GM18951 (cell line): ENCODE measurements at regions not wholly inside any gene's neighbourhood (a gene's known extent, or its start where the extent isn't known, plus 50 kb on each side); places are given as distances from the start of the nearest gene placed in this dataset.

Source experiments
- POLR2A ChIP-seq: IDR thresholded peaks from 4 replicates; pipeline ENCODE4 v1.6.1; 2011; ENCODE audit warnings: mild to moderate bottlenecking; ENCODE audit not compliant: insufficient read length, insufficient read depth; ENCODE audit errors: extremely low read depth
- in situ Hi-C: fragments of 300-500 bp; cut with MboI; formaldehyde crosslinking; loops from one replicate; pipeline ENCODE4 v1.12.0; 2022; ENCODE audit warnings: low sequenced_read_pairs, mixed read lengths, inconsistent platforms; ENCODE audit not compliant: unreplicated experiment

- TF ChIP-seq POLR2A: no peak
- in situ Hi-C loops: no loop called here
These were observed 691.3 kb upstream of the CXADR start for GRCh38 chr21:16821588-16821987.

GRCh38 chr21:16829532-16829931 is 683.3 kb upstream of the CXADR start:
- in situ Hi-C loops: no loop called here
- no peak for TF ChIP-seq POLR2A

- in situ Hi-C loops: no loop called here
These were observed 680.1 kb upstream of the CXADR start for GRCh38 chr21:16832791-16833190.

GRCh38 chr21:16834791-16835190 is 678.1 kb upstream of the CXADR start:
- TF ChIP-seq POLR2A: no peak
- in situ Hi-C loops: no loop called here

More at GRCh38 chr21:16832791-16833190, 680.1 kb upstream of the CXADR start:
- TF ChIP-seq POLR2A: no peak

- no peak for TF ChIP-seq POLR2A
- in situ Hi-C loops: no loop called here
These were observed 675.5 kb upstream of the CXADR start for GRCh38 chr21:16837321-16837720.

GRCh38 chr21:16837721-16838120 is 675.1 kb upstream of the CXADR start:
- in situ Hi-C loops: no loop called here
- no peak for TF ChIP-seq POLR2A

- TF ChIP-seq POLR2A: no peak
- in situ Hi-C loops: no loop called here
These were observed 674.5 kb upstream of the CXADR start for GRCh38 chr21:16838331-16838730.

- no peak for TF ChIP-seq POLR2A
- in situ Hi-C loops: no loop called here
These were observed 672.3 kb upstream of the CXADR start for GRCh38 chr21:16840538-16840937.

GRCh38 chr21:16841975-16842695 is 670.7 kb upstream of the CXADR start:
- no peak for TF ChIP-seq POLR2A
- in situ Hi-C loops: no loop called here

GRCh38 chr21:16842696-16843035 is 670.2 kb upstream of the CXADR start:
- TF ChIP-seq POLR2A: no peak
- in situ Hi-C loops: no loop called here

- in situ Hi-C loops: no loop called here
These were observed 665.6 kb upstream of the CXADR start for GRCh38 chr21:16847211-16847610.

GRCh38 chr21:16851054-16851453 is 661.8 kb upstream of the CXADR start:
- no peak for TF ChIP-seq POLR2A
- in situ Hi-C loops: no loop called here

More at GRCh38 chr21:16847211-16847610, 665.6 kb upstream of the CXADR start:
- TF ChIP-seq POLR2A: no peak

GRCh38 chr21:16855164-16855667 is 657.6 kb upstream of the CXADR start:
- in situ Hi-C loops: no loop called here
- TF ChIP-seq POLR2A: no peak

GRCh38 chr21:16863362-16863905 is 649.4 kb upstream of the CXADR start:
- TF ChIP-seq POLR2A: no peak
- in situ Hi-C loops: no loop called here

GRCh38 chr21:16863908-16864307 is 648.9 kb upstream of the CXADR start:
- in situ Hi-C loops: no loop called here
- no peak for TF ChIP-seq POLR2A

GRCh38 chr21:16865632-16866031 is 647.2 kb upstream of the CXADR start:
- in situ Hi-C loops: no loop called here
- TF ChIP-seq POLR2A: no peak
